NCI-H146 treated with DMSO at 0.1 percent for 48 hours (cell line): ENCODE measurements at regions not wholly inside any gene's neighbourhood (a gene's known extent, or its start where the extent isn't known, plus 50 kb on each side); places are given as distances from the start of the nearest gene placed in this dataset.

ENCODE experiments used
- DNase-seq: peaks from one replicate; lab custom pipeline; 2025; ENCODE audit not compliant: unreplicated experiment; lab: John Stamatoyannopoulos, UW

- no peak for DNase-seq
Observed at GRCh38 chr11:109251230-109251629, 170.8 kb upstream of the C11orf87 start.

DNA sequence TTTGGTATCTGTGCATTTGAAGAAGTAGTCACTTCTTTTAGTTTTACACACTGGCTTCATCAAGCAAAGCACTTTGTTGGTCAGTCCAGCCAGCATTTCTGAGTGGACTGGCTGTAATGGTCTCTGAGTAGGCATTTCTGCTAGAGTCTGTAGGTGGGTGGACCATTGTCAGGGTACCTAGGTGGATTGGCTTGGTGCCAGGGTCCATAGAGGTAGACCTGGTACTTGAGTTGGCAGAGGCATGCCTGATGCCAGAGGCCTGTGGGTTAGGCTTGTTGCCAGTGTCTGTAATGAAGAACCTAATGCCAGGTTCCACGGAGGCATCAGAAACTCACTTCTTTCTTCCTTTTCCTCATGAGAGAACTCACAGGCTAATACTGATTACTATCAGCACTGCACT, 157.9 kb upstream of the C11orf87 start:
- no peak for DNase-seq

DNA sequence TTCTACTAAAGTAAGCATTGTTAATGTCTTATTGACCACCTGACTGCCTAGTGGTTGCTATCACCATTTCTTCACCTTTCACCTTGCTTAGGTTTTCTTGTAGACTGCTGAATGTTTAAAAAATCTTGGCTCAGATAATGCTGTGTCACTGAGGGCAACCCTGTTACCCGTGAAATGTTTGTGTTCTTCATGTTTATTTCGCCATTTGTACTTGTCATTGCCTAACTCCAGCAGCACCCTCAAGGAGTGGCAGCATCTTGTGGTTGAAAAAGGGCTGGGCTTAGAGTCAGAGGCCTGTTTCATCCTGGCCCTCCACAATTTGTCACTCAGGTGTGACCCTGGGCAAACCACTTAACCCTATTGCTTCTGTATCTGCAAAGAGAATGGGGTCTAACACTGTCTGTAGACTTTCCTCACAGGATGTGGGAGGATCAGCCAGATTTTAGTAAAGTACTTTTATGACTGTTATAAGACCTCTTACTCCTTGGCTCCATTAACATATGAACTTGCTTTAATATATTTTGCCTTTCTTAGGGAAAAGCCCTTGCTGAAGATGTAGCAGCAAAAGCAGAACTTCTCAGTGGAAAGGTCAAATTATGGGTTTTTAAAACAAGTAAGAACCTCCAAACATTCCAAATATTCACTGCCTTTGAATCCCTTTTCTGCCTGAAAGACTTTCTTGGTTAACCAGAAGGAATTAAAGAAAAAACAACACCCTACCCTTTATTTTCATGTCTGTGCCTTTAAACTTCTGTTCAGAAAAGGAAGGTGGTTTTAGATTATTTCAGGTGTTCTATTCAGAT, 154.5 kb upstream of the C11orf87 start:
- DNase-seq, result no peak

DNA sequence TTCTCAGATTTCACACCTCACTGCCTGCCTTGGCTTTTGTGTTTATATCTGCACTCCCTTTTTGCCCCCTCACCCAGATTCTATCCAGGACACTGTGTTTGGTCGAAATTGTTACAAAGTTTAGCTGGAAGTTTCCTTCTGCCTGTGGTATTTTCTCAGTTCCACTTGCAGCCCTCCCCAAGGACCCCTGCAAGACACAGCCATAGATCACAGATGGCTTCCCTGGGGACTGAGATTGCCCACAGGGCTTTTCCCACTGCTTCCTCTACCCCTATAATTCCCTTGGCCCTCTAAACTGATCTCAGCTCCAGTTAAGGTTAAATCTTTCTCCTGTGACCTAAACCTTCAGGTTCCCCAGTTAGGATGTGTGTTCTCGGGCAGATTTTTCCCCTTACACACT, 146.1 kb upstream of the C11orf87 start:
- no peak for DNase-seq

GRCh38 chr11:109285465-109285864, 136.5 kb upstream of the C11orf87 start:
- no peak for DNase-seq

DNA sequence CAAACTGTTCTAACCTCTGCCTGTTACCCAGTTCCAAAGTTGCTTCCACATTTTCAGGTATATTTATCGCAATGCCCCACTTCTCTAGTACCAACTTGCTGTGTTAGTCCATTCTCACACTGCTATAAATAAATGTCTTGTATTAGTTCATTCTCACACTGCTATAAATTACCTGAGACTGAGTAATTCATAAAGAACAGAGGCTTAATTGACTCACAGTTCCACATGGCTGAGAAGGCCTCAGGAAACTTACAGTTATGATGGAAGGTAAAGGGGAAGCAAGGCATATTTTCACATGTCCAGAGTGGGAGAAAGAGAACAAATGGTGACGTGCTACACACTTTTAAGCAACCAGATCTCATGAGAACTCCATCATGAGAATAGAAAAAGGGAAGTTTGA, 130.4 kb upstream of the C11orf87 start:
- DNase-seq, result no peak

DNA sequence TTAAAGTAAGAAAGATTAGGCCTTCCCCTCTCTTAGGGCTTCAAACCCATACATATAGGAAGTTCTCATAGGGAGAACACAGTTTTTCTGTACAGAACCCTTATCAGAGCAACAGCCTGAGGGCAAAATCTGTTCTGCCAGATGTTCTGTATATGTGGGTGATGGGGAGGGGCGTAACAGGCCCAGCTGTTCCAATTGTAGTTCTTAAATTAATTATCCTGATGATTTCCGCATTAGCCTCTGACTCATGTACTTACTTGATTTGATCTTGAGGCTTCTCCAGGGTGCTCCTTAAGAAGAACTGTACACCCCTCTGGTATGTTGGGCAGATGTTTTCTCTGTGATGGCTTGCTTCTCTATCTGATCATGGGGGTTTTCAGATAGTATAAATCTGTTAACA, 123.1 kb upstream of the C11orf87 start:
- no peak for DNase-seq

GRCh38 chr11:109300211-109300610, 121.8 kb upstream of the C11orf87 start:
- no peak for DNase-seq

GRCh38 chr11:109302591-109303334, 119.2 kb upstream of the C11orf87 start:
- no peak for DNase-seq

GRCh38 chr11:109303342-109303741, 118.6 kb upstream of the C11orf87 start:
- DNase-seq, result no peak

DNA sequence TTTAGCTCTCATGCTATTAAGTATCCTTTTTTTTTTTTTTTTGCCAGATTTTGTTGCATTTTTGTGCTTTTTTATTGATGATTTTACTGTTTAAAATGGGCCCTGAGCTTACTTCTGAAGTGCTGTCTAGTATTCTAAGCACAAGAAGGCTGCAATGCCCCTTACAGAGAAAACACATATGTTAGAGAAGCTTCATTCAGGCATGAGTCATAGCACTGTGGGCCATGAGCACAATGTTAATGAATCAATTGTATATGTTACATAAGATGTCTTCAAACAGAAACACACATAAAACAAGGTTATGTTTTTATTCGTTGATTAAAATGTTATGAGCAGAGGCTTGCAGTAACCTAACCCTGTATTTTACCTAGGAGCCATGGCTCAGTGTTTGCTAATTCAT, 117.8 kb upstream of the C11orf87 start:
- no peak for DNase-seq

- no peak for DNase-seq
Observed at GRCh38 chr11:109305009-109305408, 117.0 kb upstream of the C11orf87 start.

GRCh38 chr11:109306322-109306721, 115.7 kb upstream of the C11orf87 start:
- no peak for DNase-seq

DNA sequence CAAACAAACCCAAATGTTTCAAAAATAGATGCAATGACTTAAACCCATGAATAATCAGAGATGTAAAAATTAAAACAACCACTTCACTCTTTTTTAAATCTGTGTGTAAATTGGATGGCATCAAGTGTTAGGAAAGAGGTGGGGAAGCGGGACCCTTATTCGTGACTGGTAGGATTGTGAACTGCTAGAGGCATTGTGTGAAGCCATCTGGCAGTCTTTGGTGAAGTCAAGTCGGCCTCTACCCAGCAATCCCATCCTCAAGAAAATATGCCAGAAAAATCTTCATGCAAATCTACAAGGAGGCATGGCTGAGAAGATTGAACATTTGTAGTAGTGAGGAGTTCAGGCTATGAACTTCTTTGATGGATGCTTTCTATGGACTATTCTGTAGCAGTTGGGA, 114.6 kb upstream of the C11orf87 start:
- no peak for DNase-seq

GRCh38 chr11:109308551-109308950, 113.4 kb upstream of the C11orf87 start:
- DNase-seq, result no peak

- DNase-seq, result no peak
Observed at GRCh38 chr11:109309153-109309552, 112.8 kb upstream of the C11orf87 start.

DNA sequence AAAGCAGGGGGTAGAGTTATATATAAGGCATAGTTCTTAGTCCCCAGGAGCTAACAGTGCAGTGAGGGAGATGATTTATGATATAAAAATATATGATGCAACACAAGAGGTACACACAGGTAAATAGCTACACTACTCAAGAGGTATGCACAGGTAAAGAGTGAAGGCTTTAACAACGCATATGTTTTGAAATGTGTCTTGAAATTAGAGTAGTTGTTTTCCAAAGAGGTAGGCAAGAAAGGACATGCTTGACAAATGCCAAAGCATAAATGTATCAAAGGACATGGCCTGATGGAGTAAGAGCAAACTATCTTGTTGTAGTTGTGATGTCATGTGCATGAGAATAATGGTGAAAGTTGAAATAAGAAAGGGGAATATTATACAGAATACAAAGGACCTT, 104.3 kb upstream of the C11orf87 start:
- no peak for DNase-seq

GRCh38 chr11:109320595-109320994, 101.4 kb upstream of the C11orf87 start:
- DNase-seq, result no peak

DNA sequence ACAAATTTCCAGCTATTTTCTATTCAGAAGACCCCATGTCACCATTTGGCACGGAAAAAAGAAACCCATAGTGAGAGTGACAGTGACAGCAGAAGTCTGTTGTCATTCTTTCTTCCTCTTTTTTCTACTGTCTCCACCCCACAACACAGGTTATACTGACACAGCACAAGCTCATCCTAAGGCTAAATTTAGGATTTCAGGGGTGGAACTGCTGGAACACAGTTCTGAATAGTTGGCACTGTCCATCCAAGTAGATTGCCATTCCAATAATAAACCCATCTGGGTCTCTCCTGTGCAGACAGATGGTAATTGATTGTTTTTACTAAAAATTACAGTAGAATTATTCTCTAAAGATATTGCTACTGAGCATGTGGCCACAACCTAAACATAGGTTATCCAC, 95.2 kb upstream of the C11orf87 start:
- no peak for DNase-seq

DNA sequence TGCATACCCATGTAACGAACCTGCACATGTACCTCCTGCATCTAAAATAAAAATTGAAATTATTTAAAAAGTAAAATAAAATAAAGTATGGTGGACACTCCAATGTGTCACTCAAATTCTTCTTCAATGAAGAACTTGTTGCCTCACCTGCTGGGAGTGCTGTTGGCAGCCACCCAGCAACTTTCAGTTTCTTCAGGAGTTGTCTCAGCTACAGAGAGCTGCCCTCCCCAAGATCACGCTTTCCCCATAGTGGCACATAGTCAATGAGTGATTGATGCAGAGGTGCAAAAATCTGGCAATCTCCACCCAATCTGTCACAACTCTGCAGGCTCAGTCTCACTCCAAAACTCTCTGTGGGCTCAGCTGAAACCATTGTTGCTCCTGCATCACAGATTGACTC, 92.3 kb upstream of the C11orf87 start:
- DNase-seq, result no peak

DNA sequence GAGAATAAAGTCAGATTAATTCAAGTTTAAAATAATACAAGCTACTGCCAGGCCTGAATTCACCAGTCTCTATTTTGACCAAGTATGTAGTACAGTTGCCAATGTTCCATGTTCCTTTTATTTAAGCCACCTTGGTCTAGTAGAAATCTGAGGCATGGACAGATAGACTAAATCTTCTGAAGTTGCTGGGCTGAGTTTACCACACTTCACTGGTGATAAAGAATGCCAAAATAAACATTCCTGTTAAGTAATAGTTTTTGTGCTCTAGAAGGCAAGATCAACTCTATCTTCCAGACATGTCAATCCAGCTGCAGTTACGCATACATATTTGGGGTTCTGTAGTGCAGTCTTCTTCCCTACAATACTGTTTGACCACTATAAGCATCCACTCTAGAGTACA, 83.9 kb upstream of the C11orf87 start:
- no peak for DNase-seq

- DNase-seq, result no peak
Observed at GRCh38 chr11:109342261-109342660, 79.7 kb upstream of the C11orf87 start.

GRCh38 chr11:109343242-109343641, 78.7 kb upstream of the C11orf87 start:
- DNase-seq, result no peak
